Neural progenitor cell (in vitro differentiated cells): ENCODE measurements at regions not wholly inside any gene's neighbourhood (a gene's known extent, or its start where the extent isn't known, plus 50 kb on each side); places are given as distances from the start of the nearest gene placed in this dataset.

Experiments
- DNase-seq: peaks from one replicate; pipeline ENCODE4 v3.0.0-alpha.2; 2016; ENCODE audit warnings: low spot score
- H2AFZ ChIP-seq: fragments of 200-600 bp; sonication (generic); replicated peaks from 2 replicates; pipeline ENCODE4 v1.6.1; 2016; ENCODE audit warnings: antibody characterized with exemption
- H3F3A ChIP-seq: fragments of 200-600 bp; sonication (generic); 2 replicates; pipeline ENCODE4 v1.6.1; 2016; ENCODE audit warnings: antibody characterized with exemption, low read depth
- H3K27ac ChIP-seq: fragments of 200-600 bp; sonication (generic); 2 replicates; pipeline ENCODE4 v1.5.1; 2016; ENCODE audit warnings: mild to moderate bottlenecking
- H3K27me3 ChIP-seq: fragments of 200-600 bp; sonication (generic); 2 replicates; pipeline ENCODE4 v1.6.1; 2016; ENCODE audit warnings: mild to moderate bottlenecking, moderate library complexity
- H3K36me3 ChIP-seq: fragments of 200-600 bp; sonication (generic); 2 replicates; pipeline ENCODE4 v1.5.1; 2016
- H3K4me1 ChIP-seq: fragments of 200-600 bp; sonication (generic); 2 replicates; pipeline ENCODE4 v1.6.1; 2016; ENCODE audit warnings: mixed run types
- H3K4me2 ChIP-seq: fragments of 200-600 bp; sonication (generic); 2 replicates; pipeline ENCODE4 v1.6.1; 2016
- H3K4me3 ChIP-seq: fragments of 200-600 bp; sonication (generic); 2 replicates; pipeline ENCODE4 v1.5.1; 2016
- H3K79me2 ChIP-seq: fragments of 200-600 bp; sonication (generic); 2 replicates; pipeline ENCODE4 v1.6.1; 2016; ENCODE audit warnings: low read depth
- H3K9ac ChIP-seq: fragments of 200-600 bp; sonication (generic); 2 replicates; pipeline ENCODE4 v1.6.1; 2016
- H3K9me3 ChIP-seq: fragments of 200-600 bp; sonication (generic); 2 replicates; pipeline ENCODE4 v1.5.1; 2016; ENCODE audit warnings: low read depth
- H4K20me1 ChIP-seq: fragments of 200-600 bp; sonication (generic); 2 replicates; pipeline ENCODE4 v1.6.1; 2016; ENCODE audit warnings: low read depth
- H3K27ac Mint-ChIP-seq: 3 replicates; pipeline ENCODE4 v1.8.0; 2021; ENCODE audit warnings: mixed read lengths
- H3K27me3 Mint-ChIP-seq: 2 replicates; pipeline ENCODE4 v1.8.0; 2022; ENCODE audit warnings: low read depth, mild to moderate bottlenecking, inconsistent platforms, moderate library complexity, mixed read lengths; ENCODE audit not compliant: insufficient read depth
- H3K36me3 Mint-ChIP-seq: 3 replicates; pipeline ENCODE4 v1.8.0; 2021; ENCODE audit warnings: mixed read lengths
- H3K4me1 Mint-ChIP-seq: 3 replicates; pipeline ENCODE4 v1.8.0; 2021; ENCODE audit warnings: mixed read lengths
- H3K4me3 Mint-ChIP-seq: 3 replicates; pipeline ENCODE4 v1.8.0; 2021; ENCODE audit warnings: mild to moderate bottlenecking, moderate library complexity, mixed read lengths
- H3K9me3 Mint-ChIP-seq: 3 replicates; pipeline ENCODE4 v1.8.0; 2020; ENCODE audit warnings: mixed read lengths
- CTCF ChIP-seq: fragments of 200-600 bp; sonication (generic); IDR thresholded peaks from 2 replicates; pipeline ENCODE4 v1.5.1; 2017; ENCODE audit warnings: antibody characterized with exemption, mild to moderate bottlenecking
- EZH2 ChIP-seq: fragments of 200-600 bp; sonication (generic); IDR thresholded peaks from 2 replicates; pipeline ENCODE4 v1.6.1; 2017; ENCODE audit warnings: antibody characterized with exemption, mild to moderate bottlenecking, moderate library complexity
- EZH2phosphoT487 ChIP-seq: fragments of 200-600 bp; sonication (generic); IDR thresholded peaks from 2 replicates; pipeline ENCODE4 v1.6.1; 2017; ENCODE audit warnings: antibody characterized with exemption

- Histone ChIP-seq H4K20me1 (no peaks in the 10 kb centered on the region), H3K9me3 (no peaks in the 10 kb centered on the region), H3K4me1 (no peaks in the 10 kb centered on the region), H3K4me2 (no peak overlapping the region), H2AFZ (no peak overlapping the region), H3K79me2 (no peaks in the 10 kb centered on the region), H3K27me3 (no peaks in the 10 kb centered on the region), H3K36me3 (no peaks in the 10 kb centered on the region), H3F3A (no peaks in the 10 kb centered on the region), H3K9ac (no peak overlapping the region), H3K27ac (no peak overlapping the region), H3K4me3 (no peak overlapping the region)
- H3K4me1 Mint-ChIP-seq = no peaks in the 10 kb centered on the region
- H3K4me3 Mint-ChIP-seq = no peak overlapping the region
- H3K27me3 Mint-ChIP-seq = no peaks in the 10 kb centered on the region
- no peak for DNase-seq
- H3K27ac Mint-ChIP-seq = no peak overlapping the region
- H3K9me3 Mint-ChIP-seq = no peaks in the 10 kb centered on the region
- no peaks in the 10 kb centered on the region for H3K36me3 Mint-ChIP-seq
- TF ChIP-seq EZH2phosphoT487 (no peak), CTCF (no peak), EZH2 (no peak)
Measured at GRCh38 chr1:200354243-200354642, 55.6 kb downstream of the ZNF281 start.

GRCh38 chr1:200353232-200353631, 56.6 kb downstream of the ZNF281 start:
- Histone ChIP-seq H3K9ac (no peak overlapping the region), H3K4me2 (no peak overlapping the region), H3K27ac (no peak overlapping the region), H4K20me1 (no peaks in the 10 kb centered on the region), H3K79me2 (no peaks in the 10 kb centered on the region), H2AFZ (no peak overlapping the region), H3K9me3 (no peaks in the 10 kb centered on the region), H3K4me3 (no peak overlapping the region), H3K36me3 (no peaks in the 10 kb centered on the region), H3F3A (no peaks in the 10 kb centered on the region), H3K4me1 (no peaks in the 10 kb centered on the region), H3K27me3 (no peaks in the 10 kb centered on the region)
- Mint-ChIP-seq H3K4me1 (no peaks in the 10 kb centered on the region), H3K9me3 (no peaks in the 10 kb centered on the region), H3K27ac (no peak overlapping the region), H3K36me3 (no peaks in the 10 kb centered on the region), H3K27me3 (no peaks in the 10 kb centered on the region), H3K4me3 (no peak overlapping the region)
- TF ChIP-seq EZH2phosphoT487 = no peak
- DNase-seq = no peak

GRCh38 chr1:200351826-200352549, 57.8 kb downstream of the ZNF281 start:
- Mint-ChIP-seq H3K27ac (peak overlapping the region; percentile 32), H3K36me3 (no peaks in the 10 kb centered on the region), H3K9me3 (no peaks in the 10 kb centered on the region), H3K4me1 (no peaks in the 10 kb centered on the region), H3K27me3 (no peaks in the 10 kb centered on the region), H3K4me3 (no peak overlapping the region)
- Histone ChIP-seq H3K27ac (no peak overlapping the region), H4K20me1 (no peaks in the 10 kb centered on the region), H3K79me2 (no peaks in the 10 kb centered on the region), H3K36me3 (no peaks in the 10 kb centered on the region), H2AFZ (peak overlapping the region; percentile 9), H3K4me3 (no peak overlapping the region), H3K4me1 (no peaks in the 10 kb centered on the region), H3K27me3 (no peaks in the 10 kb centered on the region), H3F3A (no peaks in the 10 kb centered on the region), H3K9ac (no peak overlapping the region), H3K4me2 (no peak overlapping the region), H3K9me3 (no peaks in the 10 kb centered on the region)
- TF ChIP-seq CTCF = no peak
- no peak for TF ChIP-seq EZH2
- TF ChIP-seq EZH2phosphoT487 = no peak
- DNase-seq = no peak

- H3K36me3 ChIP-seq = no peaks in the 10 kb centered on the region
- no peaks in the 10 kb centered on the region for H3K79me2 ChIP-seq
- H3K27ac ChIP-seq = no peak overlapping the region
- no peaks in the 10 kb centered on the region for H3K27me3 ChIP-seq
- H2AFZ ChIP-seq = no peak overlapping the region
- Mint-ChIP-seq H3K9me3 (no peaks in the 10 kb centered on the region), H3K4me1 (no peaks in the 10 kb centered on the region), H3K4me3 (no peak overlapping the region), H3K36me3 (no peaks in the 10 kb centered on the region), H3K27ac (no peak overlapping the region), H3K27me3 (no peaks in the 10 kb centered on the region)
- no peak for TF ChIP-seq CTCF
- no peak for TF ChIP-seq EZH2
- TF ChIP-seq EZH2phosphoT487 = no peak
- H3K4me3 ChIP-seq = no peak overlapping the region
- no peaks in the 10 kb centered on the region for H3F3A ChIP-seq
- no peak overlapping the region for H3K4me2 ChIP-seq
- no peaks in the 10 kb centered on the region for H3K9me3 ChIP-seq
- DNase-seq = no peak
- H4K20me1 ChIP-seq = no peaks in the 10 kb centered on the region
- no peak overlapping the region for H3K9ac ChIP-seq
- H3K4me1 ChIP-seq = no peaks in the 10 kb centered on the region
Measured at GRCh38 chr1:200351425-200351824, 58.4 kb downstream of the ZNF281 start.
